GM12865 (cell line): ENCODE measurements at regions not wholly inside any gene's neighbourhood (a gene's known extent, or its start where the extent isn't known, plus 50 kb on each side); places are given as distances from the start of the nearest gene placed in this dataset.

ENCODE experiments used
- DNase-seq: peaks from one replicate; pipeline ENCODE4 v3.0.0; 2010; ENCODE audit warnings: low read depth
- H3K4me3 ChIP-seq: 2 replicates; pipeline ENCODE4 v1.5.1; 2011; ENCODE audit warnings: mild to moderate bottlenecking, low read depth, low read length, control low read depth
- TF ChIP-seq, protein P1 (sequence below): IDR thresholded peaks from 2 replicates; pipeline ENCODE4 v1.5.1; 2011; ENCODE audit warnings: low read length, control low read depth, low read depth, inconsistent platforms; ENCODE audit not compliant: insufficient read depth; ENCODE audit errors: missing control alignments

GRCh38 chr12:105801351-105801750 lies 337.4 kb downstream of the NUAK1 start:
- no peak overlapping the region for H3K4me3 ChIP-seq
- TF ChIP-seq, protein P1, sequence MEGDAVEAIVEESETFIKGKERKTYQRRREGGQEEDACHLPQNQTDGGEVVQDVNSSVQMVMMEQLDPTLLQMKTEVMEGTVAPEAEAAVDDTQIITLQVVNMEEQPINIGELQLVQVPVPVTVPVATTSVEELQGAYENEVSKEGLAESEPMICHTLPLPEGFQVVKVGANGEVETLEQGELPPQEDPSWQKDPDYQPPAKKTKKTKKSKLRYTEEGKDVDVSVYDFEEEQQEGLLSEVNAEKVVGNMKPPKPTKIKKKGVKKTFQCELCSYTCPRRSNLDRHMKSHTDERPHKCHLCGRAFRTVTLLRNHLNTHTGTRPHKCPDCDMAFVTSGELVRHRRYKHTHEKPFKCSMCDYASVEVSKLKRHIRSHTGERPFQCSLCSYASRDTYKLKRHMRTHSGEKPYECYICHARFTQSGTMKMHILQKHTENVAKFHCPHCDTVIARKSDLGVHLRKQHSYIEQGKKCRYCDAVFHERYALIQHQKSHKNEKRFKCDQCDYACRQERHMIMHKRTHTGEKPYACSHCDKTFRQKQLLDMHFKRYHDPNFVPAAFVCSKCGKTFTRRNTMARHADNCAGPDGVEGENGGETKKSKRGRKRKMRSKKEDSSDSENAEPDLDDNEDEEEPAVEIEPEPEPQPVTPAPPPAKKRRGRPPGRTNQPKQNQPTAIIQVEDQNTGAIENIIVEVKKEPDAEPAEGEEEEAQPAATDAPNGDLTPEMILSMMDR = no peak
- DNase-seq = no peak

DNA sequence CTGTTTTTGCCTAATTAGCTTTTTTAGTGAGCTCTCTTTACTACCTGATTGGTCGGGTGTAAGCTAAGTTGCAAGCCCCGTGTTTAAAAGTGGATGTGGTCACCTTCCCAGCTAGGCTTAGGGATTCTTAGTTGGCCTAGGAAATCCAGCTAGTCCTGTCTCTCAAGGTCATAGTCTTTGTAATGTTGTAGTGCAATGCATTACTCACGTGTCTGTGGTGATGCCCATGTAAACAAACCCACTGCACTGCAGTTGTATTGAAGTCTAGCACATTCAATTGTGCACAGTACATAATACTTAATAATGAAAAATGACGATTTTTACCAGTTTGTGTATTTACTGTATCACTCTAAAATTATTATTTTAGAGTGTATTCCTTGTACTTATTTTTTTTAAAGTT lies 335.5 kb downstream of the NUAK1 start:
- no peak overlapping the region for H3K4me3 ChIP-seq
- TF ChIP-seq, protein P1 = no peak
- no peak for DNase-seq

GRCh38 chr12:105804591-105805265 lies 334.0 kb downstream of the NUAK1 start:
- TF ChIP-seq, protein P1 = no peak
- DNase-seq = no peak
- no peak overlapping the region for H3K4me3 ChIP-seq

DNA sequence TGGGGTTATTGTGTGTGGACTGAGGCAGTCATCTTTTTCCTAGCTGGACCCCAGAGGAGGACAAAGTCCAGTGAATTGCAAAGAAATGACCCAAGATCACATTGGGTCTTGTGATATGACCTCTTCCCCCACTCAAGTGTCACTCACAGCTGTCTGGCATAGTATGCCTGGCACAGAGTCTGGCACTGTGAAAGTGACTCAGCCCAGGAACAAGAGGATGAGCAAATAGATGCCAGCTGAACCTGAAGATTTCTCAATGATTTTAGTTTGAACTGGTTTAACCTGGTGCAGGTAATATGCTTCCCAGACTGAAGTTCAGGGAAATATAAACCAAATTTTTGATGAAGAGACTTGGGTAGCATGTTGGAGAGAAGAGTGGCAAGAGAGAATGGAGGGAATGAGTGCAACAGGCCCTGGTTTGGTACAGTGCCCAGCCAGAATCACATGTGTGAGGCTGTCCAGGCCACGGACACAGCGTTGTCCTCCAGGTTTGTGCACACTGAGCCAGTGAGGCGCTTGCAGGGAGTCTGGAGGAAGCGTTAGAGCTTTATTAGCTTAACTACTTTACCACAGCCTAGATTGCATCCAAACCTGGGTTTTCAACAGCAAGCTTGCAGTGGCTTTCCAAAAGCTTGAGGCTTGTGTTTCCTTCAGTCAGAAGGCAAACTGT lies 332.9 kb downstream of the NUAK1 start:
- no peak overlapping the region for H3K4me3 ChIP-seq
- no peak for DNase-seq
- TF ChIP-seq, protein P1 = no peak

DNA sequence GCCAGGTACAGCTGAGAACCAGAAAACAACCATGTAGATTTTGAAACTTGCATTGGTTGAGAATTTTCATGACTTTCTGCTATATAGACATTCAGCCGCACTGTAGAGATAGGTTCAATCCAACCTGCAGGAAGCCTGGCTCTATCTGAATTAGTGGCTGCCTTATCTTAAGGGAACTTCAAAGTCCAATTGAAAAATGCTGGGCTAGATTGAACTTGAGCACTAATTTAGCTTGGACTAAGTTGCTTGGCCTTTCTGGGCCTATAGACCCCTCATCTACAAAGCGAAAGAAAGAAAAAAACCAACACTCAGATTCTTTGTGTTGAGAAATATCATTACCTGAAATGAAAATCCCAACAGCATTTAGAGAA lies 332.4 kb downstream of the NUAK1 start:
- TF ChIP-seq, protein P1 = no peak
- H3K4me3 ChIP-seq = no peak overlapping the region

GRCh38 chr12:105812366-105812765 lies 326.4 kb downstream of the NUAK1 start:
- TF ChIP-seq, protein P1 = no peak
- DNase-seq = no peak
- no peak overlapping the region for H3K4me3 ChIP-seq

More for the DNA sequence above, 332.4 kb downstream of the NUAK1 start:
- no peak for DNase-seq
